Endothelial cell of umbilical vein (primary cell): ENCODE measurements at regions not wholly inside any gene's neighbourhood (a gene's known extent, or its start where the extent isn't known, plus 50 kb on each side); places are given as distances from the start of the nearest gene placed in this dataset.

ENCODE experiments used
- BruUV-seq: library from RNA; stranded (reverse); fragments of 400-500 nt; replicated peaks from 2 replicates; lab custom pipeline; 2021; lab: Mats Ljungman, UMichigan
- CTCF ChIA-PET: fragments of 300-600, 350-600 bp; sonication (Branson Sonifier 250); formaldehyde crosslinking; loops from one replicate; lab custom pipeline; 2021; ENCODE audit warnings: antibody characterized with exemption, inconsistent platforms; lab: Charles Lee
- POLR2A ChIA-PET: fragments of 300-600, 350-600 bp; sonication (Branson Sonifier 250); formaldehyde crosslinking; loops from one replicate; lab custom pipeline; 2021; ENCODE audit warnings: antibody characterized with exemption, inconsistent platforms; lab: Charles Lee
- DNase-seq: peaks from one replicate; pipeline ENCODE4 v3.0.0-alpha.2; 2011; ENCODE audit warnings: low read depth, low spot score
- FAIRE-seq: peaks from 2 replicates; lab custom pipeline; 2011; peaks lifted over from hg19 to GRCh38; lab: Jason Lieb, UNC
- H2AFZ ChIP-seq: 2 replicates; pipeline ENCODE4 v1.6.0; 2012; ENCODE audit warnings: low read depth, low read length, control low read depth, inconsistent platforms
- H3K27ac ChIP-seq: 2 replicates; pipeline ENCODE4 v1.5.1; 2011; ENCODE audit warnings: low read depth, mild to moderate bottlenecking, control low read depth, low read length, moderate library complexity; ENCODE audit not compliant: insufficient read depth
- H3K27me3 ChIP-seq, 2 experiments: 2 replicates each; pipeline versions ENCODE4 v1.6.0 to v1.6.1; 2011; ENCODE audit warnings: low read length in 2 of 2, mixed read lengths in 1 of 2; ENCODE audit not compliant: control insufficient read depth in 2 of 2, insufficient read depth in 2 of 2
- H3K36me3 ChIP-seq, 2 experiments: 2 replicates in 1 of 2; 3 replicates in 1 of 2; pipeline ENCODE4 v1.5.1; 2011; ENCODE audit warnings: low read length in 2 of 2, mild to moderate bottlenecking in 1 of 2, moderate library complexity in 1 of 2; ENCODE audit not compliant: control insufficient read depth in 2 of 2, insufficient read depth in 2 of 2; ENCODE audit errors: extremely low read depth in 1 of 2
- H3K4me1 ChIP-seq: 3 replicates; pipeline ENCODE4 v1.5.1; 2011; ENCODE audit warnings: mild to moderate bottlenecking, low read length; ENCODE audit not compliant: control insufficient read depth, insufficient read depth; ENCODE audit errors: extremely low read depth
- H3K4me2 ChIP-seq: 2 replicates; pipeline ENCODE4 v1.6.1; 2011; ENCODE audit warnings: low read length, control low read depth, mixed read lengths; ENCODE audit not compliant: insufficient read depth
- H3K4me3 ChIP-seq, 3 experiments: fragments of 200-600 bp in 1 of 3; sonication (generic), shearing (Covaris generic) in 1 of 3; replicated peaks in 1 of 3; 2 replicates each; pipeline ENCODE4 v1.5.1; 2011 to 2016; ENCODE audit warnings: control low read depth in 3 of 3, low read length in 3 of 3, mild to moderate bottlenecking in 2 of 3, inconsistent platforms in 1 of 3, low read depth in 1 of 3, moderate library complexity in 1 of 3; ENCODE audit not compliant: insufficient read depth in 1 of 3
- H3K79me2 ChIP-seq: 2 replicates; pipeline ENCODE4 v1.6.0; 2012; ENCODE audit warnings: low read length, inconsistent platforms; ENCODE audit not compliant: control insufficient read depth, insufficient read depth
- H3K9ac ChIP-seq: replicated peaks from 2 replicates; pipeline ENCODE3; 2011; ENCODE audit warnings: low read length, control low read depth; ENCODE audit not compliant: insufficient read depth; ENCODE audit errors: extremely low read depth
- H3K9me1 ChIP-seq: replicated peaks from 3 replicates; pipeline ENCODE4 v1.6.0; 2011; ENCODE audit warnings: mild to moderate bottlenecking, low read length; ENCODE audit not compliant: control insufficient read depth, insufficient read depth; ENCODE audit errors: extremely low read depth
- H3K9me3 ChIP-seq: replicated peaks from 2 replicates; pipeline ENCODE4 v1.5.1; 2012; ENCODE audit warnings: low read length, inconsistent platforms; ENCODE audit not compliant: control insufficient read depth, insufficient read depth
- H4K20me1 ChIP-seq: replicated peaks from 2 replicates; pipeline ENCODE3; 2011; ENCODE audit warnings: mild to moderate bottlenecking, low read length; ENCODE audit not compliant: control insufficient read depth, insufficient read depth; ENCODE audit errors: extremely low read depth
- EZH2 ChIP-seq: IDR thresholded peaks from 2 replicates; pipeline ENCODE4 v1.6.1; 2012; ENCODE audit warnings: borderline replicate concordance, low read depth, mild to moderate bottlenecking, moderate library complexity, low read length, inconsistent platforms; ENCODE audit not compliant: severe bottlenecking
- FOS ChIP-seq: IDR thresholded peaks from 2 replicates; pipeline ENCODE4 v1.6.1; 2011; ENCODE audit warnings: mild to moderate bottlenecking, low read length, moderate library complexity, borderline replicate concordance; ENCODE audit not compliant: insufficient read depth
- GATA2 ChIP-seq: IDR thresholded peaks from 2 replicates; pipeline ENCODE4 v1.7.0; 2011; ENCODE audit warnings: low read depth, mild to moderate bottlenecking, moderate library complexity, mixed read lengths, low read length; ENCODE audit not compliant: insufficient read length, insufficient read depth
- MYC ChIP-seq: IDR thresholded peaks from one replicate; pipeline ENCODE4 v1.6.1; 2011; ENCODE audit warnings: mild to moderate bottlenecking, low read depth, low read length
- POLR2AphosphoS5 ChIP-seq: IDR thresholded peaks from 2 replicates; pipeline ENCODE4 v1.6.1; 2012; ENCODE audit warnings: low read depth, mild to moderate bottlenecking, control low read depth, low read length, moderate library complexity; ENCODE audit not compliant: insufficient read depth
- dilution Hi-C: fragments of 300-500 bp; cut with MboI; formaldehyde crosslinking; loops from one replicate; pipeline ENCODE4 v1.15.0; 2019; ENCODE audit warnings: low sequenced_read_pairs; ENCODE audit not compliant: extremely low pct_ligation_motif_present
- intact Hi-C: fragments of 100-400 bp; cut with micrococcal nuclease; formaldehyde crosslinking; loops from one replicate; pipeline ENCODE4 v1.10.0; 2022
- TF ChIP-seq, protein P1 (sequence below), 2 donors: IDR thresholded peaks; 1 replicate in 1 of 2; 2 replicates in 1 of 2; pipeline ENCODE4 v1.5.1; 2011; ENCODE audit warnings: low read length in 2 of 2, mild to moderate bottlenecking in 2 of 2, moderate library complexity in 2 of 2, control low read depth in 1 of 2, inconsistent platforms in 1 of 2, low read depth in 1 of 2; ENCODE audit not compliant: insufficient read depth in 1 of 2; ENCODE audit errors: extremely low read depth in 1 of 2

- ChIA-PET POLR2A (no interaction called here), CTCF (no interaction called here)
- no TSS peak for BruUV-seq
- Histone ChIP-seq H4K20me1 (no peaks in the 10 kb centered on the region), H3K79me2 (no peaks in the 10 kb centered on the region), H3K36me3 (no peaks in the 10 kb centered on the region), H3K27me3 (no peaks in the 10 kb centered on the region), H3K4me2 (no peak overlapping the region), H2AFZ (no peak overlapping the region), H3K9me1 (no peaks in the 10 kb centered on the region), H3K27ac (no peak overlapping the region), H3K4me3 (no peak overlapping the region), H3K4me1 (no peaks in the 10 kb centered on the region), H3K9me3 (no peaks in the 10 kb centered on the region), H3K9ac (no peak overlapping the region)
- TF ChIP-seq MYC (no peak), POLR2AphosphoS5 (no peak), FOS (no peak), GATA2 (no peak), EZH2 (no peak)
- TF ChIP-seq, protein P1, sequence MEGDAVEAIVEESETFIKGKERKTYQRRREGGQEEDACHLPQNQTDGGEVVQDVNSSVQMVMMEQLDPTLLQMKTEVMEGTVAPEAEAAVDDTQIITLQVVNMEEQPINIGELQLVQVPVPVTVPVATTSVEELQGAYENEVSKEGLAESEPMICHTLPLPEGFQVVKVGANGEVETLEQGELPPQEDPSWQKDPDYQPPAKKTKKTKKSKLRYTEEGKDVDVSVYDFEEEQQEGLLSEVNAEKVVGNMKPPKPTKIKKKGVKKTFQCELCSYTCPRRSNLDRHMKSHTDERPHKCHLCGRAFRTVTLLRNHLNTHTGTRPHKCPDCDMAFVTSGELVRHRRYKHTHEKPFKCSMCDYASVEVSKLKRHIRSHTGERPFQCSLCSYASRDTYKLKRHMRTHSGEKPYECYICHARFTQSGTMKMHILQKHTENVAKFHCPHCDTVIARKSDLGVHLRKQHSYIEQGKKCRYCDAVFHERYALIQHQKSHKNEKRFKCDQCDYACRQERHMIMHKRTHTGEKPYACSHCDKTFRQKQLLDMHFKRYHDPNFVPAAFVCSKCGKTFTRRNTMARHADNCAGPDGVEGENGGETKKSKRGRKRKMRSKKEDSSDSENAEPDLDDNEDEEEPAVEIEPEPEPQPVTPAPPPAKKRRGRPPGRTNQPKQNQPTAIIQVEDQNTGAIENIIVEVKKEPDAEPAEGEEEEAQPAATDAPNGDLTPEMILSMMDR (IDR thresholded peaks at IDR 0.05; ENCODE audit: extremely low read depth in 1 of 2, insufficient read depth in 1 of 2, low read depth in 1 of 2, low read length in 2 of 2): no peak
- DNase-seq: no peak
- no peak for FAIRE-seq
- intact Hi-C loops: no loop called here
- dilution Hi-C loops: no loop called here
Measured at GRCh38 chr5:120362426-120362825, 101.7 kb upstream of the PRR16 start.
